Fibroblast of lung (primary cell): ENCODE measurements at regions not wholly inside any gene's neighbourhood (a gene's known extent, or its start where the extent isn't known, plus 50 kb on each side); places are given as distances from the start of the nearest gene placed in this dataset.

Experiments
- DNase-seq, 2 donors: peaks; one replicate each; pipeline versions ENCODE4 v3.0.0 to v3.0.0-alpha.2; 2010; ENCODE audit warnings: low read depth in 2 of 2
- H2AFZ ChIP-seq: 2 replicates; pipeline ENCODE4 v1.5.1; 2012; ENCODE audit warnings: low read length, control low read depth, inconsistent platforms
- H3K27ac ChIP-seq: 2 replicates; pipeline ENCODE4 v1.5.1; 2011; ENCODE audit warnings: low read length, control low read depth; ENCODE audit not compliant: insufficient read depth
- H3K27me3 ChIP-seq: 2 replicates; pipeline ENCODE4 v1.5.1; 2011; ENCODE audit warnings: mild to moderate bottlenecking, low read length; ENCODE audit not compliant: control insufficient read depth, insufficient read depth
- H3K36me3 ChIP-seq: 2 replicates; pipeline ENCODE4 v1.5.1; 2011; ENCODE audit warnings: low read length; ENCODE audit not compliant: control insufficient read depth, insufficient read depth
- H3K4me1 ChIP-seq: 2 replicates; pipeline ENCODE4 v1.5.1; 2011; ENCODE audit warnings: low read length; ENCODE audit not compliant: control insufficient read depth, insufficient read depth; ENCODE audit errors: extremely low read depth
- H3K4me2 ChIP-seq: 2 replicates; pipeline ENCODE4 v1.5.1; 2011; ENCODE audit warnings: low read length, control low read depth; ENCODE audit not compliant: insufficient read depth; ENCODE audit errors: extremely low read depth
- H3K4me3 ChIP-seq, 4 experiments: fragments of 200-600 bp in 1 of 4; sonication (generic) in 1 of 4; replicated peaks in 1 of 4; 2 replicates each; pipeline ENCODE4 v1.5.1; 2011 to 2016; ENCODE audit warnings: low read length in 4 of 4, low read depth in 3 of 4, mild to moderate bottlenecking in 3 of 4, control low read depth in 2 of 4, inconsistent platforms in 1 of 4, mixed read lengths in 1 of 4; ENCODE audit not compliant: insufficient read depth in 1 of 4; ENCODE audit errors: control extremely low read depth in 1 of 4
- H3K79me2 ChIP-seq: 2 replicates; pipeline ENCODE4 v1.5.1; 2012; ENCODE audit warnings: mild to moderate bottlenecking, low read length, inconsistent platforms; ENCODE audit not compliant: control insufficient read depth, insufficient read depth
- H3K9ac ChIP-seq: 2 replicates; pipeline ENCODE4 v1.5.1; 2011; ENCODE audit warnings: mild to moderate bottlenecking, low read length, control low read depth; ENCODE audit not compliant: insufficient read depth
- H3K9me3 ChIP-seq: 2 replicates; pipeline ENCODE4 v1.5.1; 2012; ENCODE audit warnings: low read depth, low read length; ENCODE audit not compliant: control insufficient read depth, insufficient read depth
- H4K20me1 ChIP-seq: 2 replicates; pipeline ENCODE4 v1.5.1; 2011; ENCODE audit warnings: low read length; ENCODE audit not compliant: control insufficient read depth, insufficient read depth; ENCODE audit errors: extremely low read depth
- EZH2 ChIP-seq: IDR thresholded peaks from 2 replicates; pipeline ENCODE4 v1.5.1; 2012; ENCODE audit warnings: low read length, control low read depth, mild to moderate bottlenecking; ENCODE audit errors: missing control alignments
- TF ChIP-seq, protein P1 (sequence below), 2 donors: IDR thresholded peaks in 1 of 2; conservative IDR thresholded peaks in 1 of 2; 1 replicate in 1 of 2; 2 replicates in 1 of 2; pipeline ENCODE4 v1.5.1; 2011 to 2012; ENCODE audit warnings: low read length in 2 of 2, control low read depth in 1 of 2, inconsistent platforms in 1 of 2, low read depth in 1 of 2, mild to moderate bottlenecking in 1 of 2

DNA sequence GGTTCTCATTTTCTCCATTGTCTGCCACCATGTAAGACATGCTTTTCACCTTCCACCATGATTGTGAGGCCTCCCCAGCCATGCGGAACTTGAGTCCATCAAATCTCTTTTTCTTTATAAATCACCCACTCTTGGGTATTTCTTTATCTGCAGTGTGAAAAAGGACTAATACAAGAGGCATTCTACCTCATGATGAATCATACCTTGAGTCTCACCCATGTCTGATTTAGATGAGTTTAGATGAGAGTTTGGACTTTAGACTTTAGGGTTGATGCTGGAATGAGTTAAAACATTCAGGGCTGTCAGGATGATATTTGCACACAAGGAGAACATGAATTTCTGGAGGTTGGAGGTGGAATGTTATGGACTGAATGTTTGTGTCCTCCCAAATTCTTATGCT, 545.6 kb downstream of the C6orf118 start:
- no peaks in the 10 kb centered on the region for H4K20me1 ChIP-seq
- TF ChIP-seq EZH2: no peak
- TF ChIP-seq, protein P1, sequence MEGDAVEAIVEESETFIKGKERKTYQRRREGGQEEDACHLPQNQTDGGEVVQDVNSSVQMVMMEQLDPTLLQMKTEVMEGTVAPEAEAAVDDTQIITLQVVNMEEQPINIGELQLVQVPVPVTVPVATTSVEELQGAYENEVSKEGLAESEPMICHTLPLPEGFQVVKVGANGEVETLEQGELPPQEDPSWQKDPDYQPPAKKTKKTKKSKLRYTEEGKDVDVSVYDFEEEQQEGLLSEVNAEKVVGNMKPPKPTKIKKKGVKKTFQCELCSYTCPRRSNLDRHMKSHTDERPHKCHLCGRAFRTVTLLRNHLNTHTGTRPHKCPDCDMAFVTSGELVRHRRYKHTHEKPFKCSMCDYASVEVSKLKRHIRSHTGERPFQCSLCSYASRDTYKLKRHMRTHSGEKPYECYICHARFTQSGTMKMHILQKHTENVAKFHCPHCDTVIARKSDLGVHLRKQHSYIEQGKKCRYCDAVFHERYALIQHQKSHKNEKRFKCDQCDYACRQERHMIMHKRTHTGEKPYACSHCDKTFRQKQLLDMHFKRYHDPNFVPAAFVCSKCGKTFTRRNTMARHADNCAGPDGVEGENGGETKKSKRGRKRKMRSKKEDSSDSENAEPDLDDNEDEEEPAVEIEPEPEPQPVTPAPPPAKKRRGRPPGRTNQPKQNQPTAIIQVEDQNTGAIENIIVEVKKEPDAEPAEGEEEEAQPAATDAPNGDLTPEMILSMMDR (conservative IDR thresholded peaks at IDR 0.05 in 1 of 2, IDR thresholded peaks at IDR 0.05 in 1 of 2; ENCODE audit: low read depth in 1 of 2, low read length in 2 of 2): no peak
- H3K27me3 ChIP-seq: no peaks in the 10 kb centered on the region
- no peak overlapping the region for H3K9ac ChIP-seq
- H3K4me1 ChIP-seq: no peaks in the 10 kb centered on the region
- H3K79me2 ChIP-seq: no peaks in the 10 kb centered on the region
- DNase-seq: peak in 1 of 2 donors; percentile 20
- H3K36me3 ChIP-seq: no peaks in the 10 kb centered on the region
- no peak overlapping the region for H3K4me3 ChIP-seq
- H3K9me3 ChIP-seq: no peaks in the 10 kb centered on the region
- no peak overlapping the region for H3K4me2 ChIP-seq
- H3K27ac ChIP-seq: no peak overlapping the region
- no peak overlapping the region for H2AFZ ChIP-seq

DNA sequence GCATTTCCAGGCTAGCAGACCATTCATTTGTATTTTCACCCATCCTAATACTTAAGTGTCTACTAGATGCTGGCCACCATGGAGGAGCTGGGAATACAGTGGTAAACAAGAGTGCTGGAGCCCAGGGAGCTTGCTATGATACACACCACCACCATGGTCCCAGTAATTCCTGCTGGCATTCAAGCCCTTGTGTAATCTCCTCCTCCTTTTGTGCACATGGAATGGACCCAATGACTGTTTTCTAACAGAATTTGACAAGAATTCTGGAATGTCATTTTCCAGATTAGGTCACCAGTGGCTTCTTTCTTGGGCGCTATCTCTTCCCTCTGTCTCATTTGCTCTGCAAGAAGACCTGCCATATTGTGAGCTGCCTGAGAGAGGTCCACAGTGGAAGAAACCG, 552.0 kb downstream of the C6orf118 start:
- Histone ChIP-seq H3K4me3 (no peak overlapping the region), H3K9ac (no peak overlapping the region), H3K36me3 (no peaks in the 10 kb centered on the region), H2AFZ (no peak overlapping the region), H3K27ac (no peak overlapping the region), H3K4me1 (no peaks in the 10 kb centered on the region), H3K79me2 (no peaks in the 10 kb centered on the region), H3K9me3 (no peaks in the 10 kb centered on the region), H4K20me1 (no peaks in the 10 kb centered on the region), H3K4me2 (no peak overlapping the region), H3K27me3 (no peaks in the 10 kb centered on the region)
- no peak for DNase-seq
- TF ChIP-seq, protein P1 (conservative IDR thresholded peaks at IDR 0.05 in 1 of 2, IDR thresholded peaks at IDR 0.05 in 1 of 2; ENCODE audit: low read depth in 1 of 2, low read length in 2 of 2): no peak
- TF ChIP-seq EZH2: no peak

GRCh38 chr6:164756723-164757122, 552.7 kb downstream of the C6orf118 start:
- Histone ChIP-seq H3K9me3 (no peaks in the 10 kb centered on the region), H2AFZ (no peak overlapping the region), H4K20me1 (no peaks in the 10 kb centered on the region), H3K4me1 (no peaks in the 10 kb centered on the region), H3K4me3 (no peak overlapping the region), H3K9ac (no peak overlapping the region), H3K27ac (no peak overlapping the region), H3K79me2 (no peaks in the 10 kb centered on the region), H3K36me3 (no peaks in the 10 kb centered on the region), H3K27me3 (no peaks in the 10 kb centered on the region), H3K4me2 (no peak overlapping the region)
- DNase-seq: no peak
- TF ChIP-seq EZH2: no peak
- TF ChIP-seq, protein P1 (conservative IDR thresholded peaks at IDR 0.05 in 1 of 2, IDR thresholded peaks at IDR 0.05 in 1 of 2; ENCODE audit: low read depth in 1 of 2, low read length in 2 of 2): no peak
